ENCODE measurements at regions not wholly inside any gene's neighbourhood (a gene's known extent, or its start where the extent isn't known, plus 50 kb on each side); places are given as distances from the start of the nearest gene placed in this dataset.

- Histone ChIP-seq H3K36me3 (ENCODE audit: control insufficient read depth, insufficient read depth, low read length) (no peaks in the 10 kb centered on the region), H3K9me3 (ENCODE audit: control insufficient read depth, insufficient read depth, low read length) (no peaks in the 10 kb centered on the region), H3K27me3 (ENCODE audit: control insufficient read depth, insufficient read depth, low read length) (no peaks in the 10 kb centered on the region), H3K4me1 (ENCODE audit: control insufficient read depth, insufficient read depth, low read length) (no peaks in the 10 kb centered on the region), H3K4me3 (ENCODE audit: low read length) (no peak overlapping the region), H3K27ac (ENCODE audit: low read length) (no peak overlapping the region)
- WGBS (ENCODE audit: insufficient coverage, insufficient read length) = no CpG with 5 or more reads among the region's 1 CpG
- no peak for DNase-seq (ENCODE audit: low read depth, low spot score)
These were observed 512.2 kb upstream of the GRIA1 start for GRCh38 chr5:152978141-152978835.

DNA sequence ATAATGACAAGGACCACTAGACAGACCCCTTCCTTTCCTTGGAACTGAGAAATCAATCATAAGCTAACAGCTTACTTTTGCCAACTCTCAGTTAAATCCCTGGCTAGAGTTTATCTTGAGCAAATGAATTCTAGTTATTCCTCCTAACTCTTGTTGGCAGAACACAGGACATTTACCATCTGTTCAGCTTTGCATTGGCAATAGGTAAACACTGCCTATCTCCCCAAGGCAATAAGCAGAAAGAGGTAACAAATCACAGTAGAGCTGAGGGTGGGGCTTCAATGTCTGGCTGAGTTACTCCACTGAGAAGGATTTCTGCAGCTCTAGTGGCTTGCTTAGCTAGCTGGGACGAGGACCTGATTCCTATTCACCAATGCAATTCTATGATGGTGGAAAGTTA is 503.3 kb upstream of the GRIA1 start:
- no peak for DNase-seq (ENCODE audit: low read depth, low spot score)
- WGBS (ENCODE audit: insufficient coverage, insufficient read length) = no CpG with 5 or more reads among the region's 1 CpG
- Histone ChIP-seq H3K4me1 (ENCODE audit: control insufficient read depth, insufficient read depth, low read length) (no peaks in the 10 kb centered on the region), H3K9me3 (ENCODE audit: control insufficient read depth, insufficient read depth, low read length) (no peaks in the 10 kb centered on the region), H3K27me3 (ENCODE audit: control insufficient read depth, insufficient read depth, low read length) (no peaks in the 10 kb centered on the region), H3K27ac (ENCODE audit: low read length) (no peak overlapping the region), H3K4me3 (ENCODE audit: low read length) (no peak overlapping the region), H3K36me3 (ENCODE audit: control insufficient read depth, insufficient read depth, low read length) (no peaks in the 10 kb centered on the region)

DNA sequence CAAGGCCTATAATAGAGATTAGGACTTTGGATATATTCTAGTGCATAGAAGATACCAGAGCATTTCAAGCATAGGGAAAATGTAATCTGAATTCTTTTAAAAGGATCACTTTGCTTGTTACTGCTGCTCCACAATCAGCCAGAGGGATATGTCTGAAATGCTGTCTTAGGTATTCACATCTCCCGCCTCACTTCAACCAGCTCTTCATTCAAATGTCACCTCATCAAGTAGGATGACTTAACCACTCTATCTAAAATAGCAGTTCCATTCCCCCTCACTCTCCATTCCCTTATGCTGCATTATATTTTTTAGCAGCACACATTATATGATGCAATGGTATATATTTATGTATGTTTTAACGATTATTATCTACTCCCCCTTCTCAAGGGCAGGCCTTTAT is 500.3 kb upstream of the GRIA1 start:
- H3K27me3 ChIP-seq (ENCODE audit: control insufficient read depth, insufficient read depth, low read length) = no peaks in the 10 kb centered on the region
- H3K4me3 ChIP-seq (ENCODE audit: low read length) = no peak overlapping the region
- DNase-seq (ENCODE audit: low read depth, low spot score) = no peak
- WGBS (ENCODE audit: insufficient coverage, insufficient read length) = no CpG with 5 or more reads among the region's 2 CpGs
- H3K9me3 ChIP-seq (ENCODE audit: control insufficient read depth, insufficient read depth, low read length) = no peaks in the 10 kb centered on the region
- no peaks in the 10 kb centered on the region for H3K4me1 ChIP-seq (ENCODE audit: control insufficient read depth, insufficient read depth, low read length)
- H3K27ac ChIP-seq (ENCODE audit: low read length) = no peak overlapping the region
- H3K36me3 ChIP-seq (ENCODE audit: control insufficient read depth, insufficient read depth, low read length) = no peaks in the 10 kb centered on the region

GRCh38 chr5:152990649-152991048 is 499.8 kb upstream of the GRIA1 start:
- Histone ChIP-seq H3K4me3 (ENCODE audit: low read length) (no peak overlapping the region), H3K27ac (ENCODE audit: low read length) (no peak overlapping the region), H3K9me3 (ENCODE audit: control insufficient read depth, insufficient read depth, low read length) (no peaks in the 10 kb centered on the region), H3K36me3 (ENCODE audit: control insufficient read depth, insufficient read depth, low read length) (no peaks in the 10 kb centered on the region), H3K27me3 (ENCODE audit: control insufficient read depth, insufficient read depth, low read length) (no peaks in the 10 kb centered on the region), H3K4me1 (ENCODE audit: control insufficient read depth, insufficient read depth, low read length) (no peaks in the 10 kb centered on the region)
- WGBS (ENCODE audit: insufficient coverage, insufficient read length) = no CpG with 5 or more reads among the region's 2 CpGs
- no peak for DNase-seq (ENCODE audit: low read depth, low spot score)

- no peaks in the 10 kb centered on the region for H3K36me3 ChIP-seq (ENCODE audit: control insufficient read depth, insufficient read depth, low read length)
- H3K9me3 ChIP-seq (ENCODE audit: control insufficient read depth, insufficient read depth, low read length) = no peaks in the 10 kb centered on the region
- no CpG with 5 or more reads among the region's 5 CpGs for WGBS (ENCODE audit: insufficient coverage, insufficient read length)
- H3K4me1 ChIP-seq (ENCODE audit: control insufficient read depth, insufficient read depth, low read length) = no peaks in the 10 kb centered on the region
- no peak for DNase-seq (ENCODE audit: low read depth, low spot score)
- H3K4me3 ChIP-seq (ENCODE audit: low read length) = no peak overlapping the region
- no peaks in the 10 kb centered on the region for H3K27me3 ChIP-seq (ENCODE audit: control insufficient read depth, insufficient read depth, low read length)
- no peak overlapping the region for H3K27ac ChIP-seq (ENCODE audit: low read length)
These were observed 496.3 kb upstream of the GRIA1 start for GRCh38 chr5:152994033-152994680.

- no CpG with 5 or more reads among the region's 1 CpG for WGBS (ENCODE audit: insufficient coverage, insufficient read length)
- H3K4me3 ChIP-seq (ENCODE audit: low read length) = no peak overlapping the region
- H3K4me1 ChIP-seq (ENCODE audit: control insufficient read depth, insufficient read depth, low read length) = no peaks in the 10 kb centered on the region
- no peak overlapping the region for H3K27ac ChIP-seq (ENCODE audit: low read length)
- DNase-seq (ENCODE audit: low read depth, low spot score) = no peak
- H3K9me3 ChIP-seq (ENCODE audit: control insufficient read depth, insufficient read depth, low read length) = no peaks in the 10 kb centered on the region
- no peaks in the 10 kb centered on the region for H3K27me3 ChIP-seq (ENCODE audit: control insufficient read depth, insufficient read depth, low read length)
- H3K36me3 ChIP-seq (ENCODE audit: control insufficient read depth, insufficient read depth, low read length) = no peaks in the 10 kb centered on the region
These were observed 495.2 kb upstream of the GRIA1 start for GRCh38 chr5:152995214-152995725.

DNA sequence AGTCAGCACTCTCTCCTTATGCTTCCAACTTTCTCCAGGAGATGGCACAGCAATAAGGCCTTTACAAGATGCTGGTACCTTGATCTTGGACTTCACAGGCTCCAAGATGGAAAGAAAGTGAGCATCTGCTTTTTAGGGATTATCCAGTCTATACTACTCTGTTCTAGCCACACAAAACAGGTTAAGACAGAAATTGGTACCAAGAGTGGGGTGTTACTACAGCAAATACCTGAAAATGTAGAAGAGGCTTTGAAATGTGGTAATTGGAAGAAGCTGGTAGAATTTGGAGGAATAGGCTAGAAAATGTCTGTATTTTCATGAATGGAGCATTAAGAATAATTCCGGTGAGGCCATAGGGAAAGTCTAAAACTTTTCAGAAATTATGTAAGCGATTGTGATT is 484.8 kb upstream of the GRIA1 start:
- no peaks in the 10 kb centered on the region for H3K27me3 ChIP-seq (ENCODE audit: control insufficient read depth, insufficient read depth, low read length)
- no peak overlapping the region for H3K4me3 ChIP-seq (ENCODE audit: low read length)
- no peaks in the 10 kb centered on the region for H3K36me3 ChIP-seq (ENCODE audit: control insufficient read depth, insufficient read depth, low read length)
- DNase-seq (ENCODE audit: low read depth, low spot score) = no peak
- no peaks in the 10 kb centered on the region for H3K9me3 ChIP-seq (ENCODE audit: control insufficient read depth, insufficient read depth, low read length)
- H3K4me1 ChIP-seq (ENCODE audit: control insufficient read depth, insufficient read depth, low read length) = no peaks in the 10 kb centered on the region
- 100% methylated on average over 2 of the region's 2 CpGs for WGBS (ENCODE audit: insufficient coverage, insufficient read length)
- no peak overlapping the region for H3K27ac ChIP-seq (ENCODE audit: low read length)

DNA sequence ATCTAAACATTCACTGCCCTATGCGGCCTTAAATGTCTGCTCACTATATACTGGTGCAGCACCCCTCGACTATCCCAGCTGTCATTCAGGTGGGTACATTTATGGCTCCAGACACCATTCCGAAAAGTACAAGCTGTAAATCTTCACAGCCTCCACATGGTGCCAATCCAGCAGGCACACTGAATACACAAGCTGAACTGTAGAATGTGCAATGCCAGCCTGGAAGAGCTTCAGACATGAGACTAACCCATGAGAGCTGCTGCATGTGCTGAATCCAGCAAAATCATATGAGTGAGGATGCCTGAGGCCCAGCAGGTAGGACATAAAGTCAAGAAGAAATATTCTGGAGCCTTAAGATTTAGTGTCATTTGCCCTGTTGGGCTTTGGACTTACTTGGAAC is 483.8 kb upstream of the GRIA1 start:
- DNase-seq (ENCODE audit: low read depth, low spot score) = no peak
- Histone ChIP-seq H3K36me3 (ENCODE audit: control insufficient read depth, insufficient read depth, low read length) (no peaks in the 10 kb centered on the region), H3K27me3 (ENCODE audit: control insufficient read depth, insufficient read depth, low read length) (no peaks in the 10 kb centered on the region), H3K9me3 (ENCODE audit: control insufficient read depth, insufficient read depth, low read length) (no peaks in the 10 kb centered on the region), H3K4me3 (ENCODE audit: low read length) (no peak overlapping the region), H3K27ac (ENCODE audit: low read length) (no peak overlapping the region), H3K4me1 (ENCODE audit: control insufficient read depth, insufficient read depth, low read length) (no peaks in the 10 kb centered on the region)
- no CpG with 5 or more reads among the region's 3 CpGs for WGBS (ENCODE audit: insufficient coverage, insufficient read length)

GRCh38 chr5:153014194-153014593 is 476.3 kb upstream of the GRIA1 start:
- H3K36me3 ChIP-seq (ENCODE audit: control insufficient read depth, insufficient read depth, low read length) = no peaks in the 10 kb centered on the region
- H3K4me3 ChIP-seq (ENCODE audit: low read length) = no peak overlapping the region
- H3K27me3 ChIP-seq (ENCODE audit: control insufficient read depth, insufficient read depth, low read length) = no peaks in the 10 kb centered on the region
- DNase-seq (ENCODE audit: low read depth, low spot score) = no peak
- whole genome bisulfite sequencing (ENCODE audit: insufficient coverage, insufficient read length) = no CpG with 5 or more reads among the region's 4 CpGs
- H3K27ac ChIP-seq (ENCODE audit: low read length) = no peak overlapping the region
- H3K9me3 ChIP-seq (ENCODE audit: control insufficient read depth, insufficient read depth, low read length) = no peaks in the 10 kb centered on the region
- H3K4me1 ChIP-seq (ENCODE audit: control insufficient read depth, insufficient read depth, low read length) = no peaks in the 10 kb centered on the region

- Histone ChIP-seq H3K36me3 (ENCODE audit: control insufficient read depth, insufficient read depth, low read length) (no peaks in the 10 kb centered on the region), H3K27me3 (ENCODE audit: control insufficient read depth, insufficient read depth, low read length) (no peaks in the 10 kb centered on the region), H3K9me3 (ENCODE audit: control insufficient read depth, insufficient read depth, low read length) (no peaks in the 10 kb centered on the region), H3K4me3 (ENCODE audit: low read length) (no peak overlapping the region), H3K4me1 (ENCODE audit: control insufficient read depth, insufficient read depth, low read length) (no peaks in the 10 kb centered on the region), H3K27ac (ENCODE audit: low read length) (no peak overlapping the region)
- WGBS (ENCODE audit: insufficient coverage, insufficient read length) = no CpG with 5 or more reads among the region's 4 CpGs
- DNase-seq (ENCODE audit: low read depth, low spot score) = no peak
These were observed 472.3 kb upstream of the GRIA1 start for GRCh38 chr5:153018121-153018520.
